GM19324 (cell line): ENCODE measurements at regions not wholly inside any gene's neighbourhood (a gene's known extent, or its start where the extent isn't known, plus 50 kb on each side); places are given as distances from the start of the nearest gene placed in this dataset.
"Not testable (repeated sequence)": the region's sequence is repeated elsewhere in the genome, so short reads cannot be mapped to it uniquely, and the experiment has no call there.

ENCODE experiments used
- ATAC-seq: cut with Tn5 transposase; IDR thresholded peaks from one replicate; pipeline ENCODE4 v1.9.1; 2021; ENCODE audit warnings: mild to moderate bottlenecking, moderate library complexity; ENCODE audit not compliant: unreplicated experiment, low FRiP score

DNA sequence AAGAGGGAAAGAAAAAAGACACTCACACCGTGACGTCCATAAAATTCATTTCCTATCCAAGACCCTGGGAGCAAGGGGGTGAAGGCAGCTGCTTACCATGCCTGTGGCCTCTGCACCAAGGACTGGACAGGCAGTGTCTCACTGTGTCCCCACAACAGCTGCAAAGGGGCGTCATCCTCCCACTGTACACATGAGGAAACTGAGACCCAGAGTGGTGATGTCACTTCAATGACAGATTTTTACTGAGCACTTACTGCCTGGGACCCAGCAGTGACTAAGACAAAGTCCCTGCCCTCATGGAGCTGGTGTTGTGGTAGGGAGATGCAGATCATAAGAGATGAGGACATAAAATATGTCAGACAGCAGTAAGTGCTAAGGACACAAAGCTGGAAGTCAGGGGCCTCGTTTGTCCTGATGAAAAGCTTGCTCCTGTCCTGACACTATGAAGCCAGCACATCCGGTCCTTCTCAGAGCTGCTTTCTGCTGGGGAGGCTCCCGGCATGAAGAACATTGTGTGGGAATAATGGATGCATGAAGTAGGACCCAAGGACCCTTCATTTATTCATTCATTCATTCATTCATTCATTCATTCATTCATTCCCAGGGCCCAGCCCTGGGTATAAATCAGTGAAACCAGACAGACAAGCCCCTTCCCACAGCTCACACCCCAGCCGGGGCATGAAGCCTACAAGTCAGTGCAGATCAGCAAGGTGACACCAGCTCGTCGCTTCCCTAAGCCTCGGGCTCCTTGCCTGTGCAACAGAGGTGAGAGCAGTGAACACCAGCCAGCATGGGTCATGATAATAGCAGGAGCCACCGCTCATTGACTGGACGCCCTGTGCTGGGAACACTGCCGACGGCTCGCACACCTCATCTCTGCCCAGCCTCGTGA is 473.7 kb downstream of the MATN1 start:
- ATAC-seq = no peak

DNA sequence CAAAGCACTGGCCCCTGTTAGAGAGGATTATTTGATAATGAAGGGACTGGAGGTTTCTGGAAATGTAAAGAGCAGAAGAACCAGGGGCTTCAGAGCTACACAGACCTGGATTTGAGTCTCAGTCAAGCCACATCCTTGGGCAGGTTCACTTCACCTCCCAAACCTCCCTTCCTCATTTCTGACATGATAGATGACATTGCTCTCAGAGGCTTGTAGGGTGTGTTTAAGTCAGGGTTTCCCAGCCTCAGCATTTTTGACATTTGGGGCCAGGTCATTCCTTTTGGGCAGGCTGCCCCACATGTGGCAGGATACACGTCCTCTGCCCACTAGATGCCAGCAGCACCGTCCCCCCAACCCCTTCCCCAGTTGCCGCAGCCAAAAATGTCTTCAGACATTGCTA is 474.6 kb downstream of the MATN1 start:
- ATAC-seq = no peak

DNA sequence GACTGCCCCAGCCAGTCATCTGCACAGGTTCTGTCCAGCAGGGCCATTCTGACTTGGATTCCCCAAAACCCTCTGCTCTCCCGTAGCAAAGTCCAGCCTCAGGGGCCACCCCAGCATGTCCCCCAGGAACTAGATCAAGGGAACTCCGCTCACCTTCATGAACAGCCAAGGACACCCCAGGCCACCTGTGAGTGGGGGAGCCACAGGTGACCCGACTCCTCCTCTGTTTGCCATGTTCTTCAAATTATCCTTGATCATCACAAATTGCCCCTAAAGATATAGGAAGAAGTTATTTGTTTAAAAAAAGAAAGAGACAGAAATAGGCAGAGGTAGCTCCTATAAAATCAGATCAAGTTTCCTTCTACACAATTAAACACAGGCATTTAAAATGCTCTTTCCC is 475.0 kb downstream of the MATN1 start:
- ATAC-seq = no peak

DNA sequence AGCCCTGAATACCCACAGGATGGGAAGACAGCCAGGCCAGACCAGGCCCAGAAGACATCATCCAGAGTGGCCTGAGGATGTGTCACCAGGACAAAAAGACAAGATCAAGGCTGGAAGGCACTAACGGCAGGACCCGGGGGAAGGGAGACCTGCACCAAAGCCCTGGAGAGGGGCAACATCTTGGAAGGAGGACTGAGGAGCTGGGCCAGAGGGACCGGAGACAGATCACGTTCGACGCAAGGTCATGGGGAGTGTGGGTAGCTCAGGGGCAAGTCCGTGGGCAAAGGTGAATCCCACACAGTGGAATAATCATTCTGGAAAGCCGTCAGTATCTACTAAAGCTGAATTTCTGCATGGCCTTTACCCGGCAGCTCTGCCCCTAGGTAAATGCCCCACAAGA is 478.6 kb downstream of the MATN1 start:
- ATAC-seq = no peak

GRCh38 chr1:30242722-30243457 is 480.5 kb downstream of the MATN1 start:
- no peak for ATAC-seq

DNA sequence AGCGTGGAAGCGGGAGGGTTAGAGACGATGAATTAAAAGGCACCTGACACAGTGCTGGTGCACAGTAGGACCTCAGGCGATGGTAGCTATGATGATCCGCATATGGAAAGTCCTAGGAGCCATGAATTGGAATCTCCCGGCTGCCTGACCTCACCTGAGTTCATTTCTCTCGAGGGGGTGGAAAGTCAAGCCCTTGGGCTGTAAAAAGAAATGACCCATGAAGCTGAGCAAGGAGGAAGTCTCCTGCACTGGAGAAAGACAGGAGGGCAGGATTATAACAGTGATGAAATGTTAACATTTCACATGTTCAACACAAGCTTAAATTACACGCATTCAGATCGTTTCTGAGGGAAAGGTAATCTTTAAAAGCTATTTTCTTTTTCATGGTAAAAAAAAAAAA is 481.2 kb downstream of the MATN1 start:
- no peak for ATAC-seq

DNA sequence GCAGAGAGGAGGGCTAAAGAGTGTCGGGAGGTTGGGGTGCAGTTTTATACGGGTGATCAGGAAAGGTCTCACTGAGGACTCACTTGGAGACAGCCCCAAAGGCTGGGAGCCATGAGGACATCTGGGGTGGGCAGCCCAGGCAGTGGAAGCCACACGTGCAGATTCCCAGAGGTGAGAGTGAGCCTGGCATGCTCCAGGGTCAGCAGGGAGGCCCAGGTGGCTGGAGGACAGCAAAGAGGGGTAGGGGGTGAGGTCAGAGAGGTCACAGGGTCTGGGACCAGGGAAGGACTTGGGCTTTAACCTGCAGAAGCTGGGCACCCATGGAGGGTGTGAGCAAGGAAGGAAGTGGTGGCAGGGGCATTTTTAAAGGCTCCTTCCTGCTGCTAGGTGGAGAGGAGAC is 481.7 kb downstream of the MATN1 start:
- ATAC-seq = no peak

DNA sequence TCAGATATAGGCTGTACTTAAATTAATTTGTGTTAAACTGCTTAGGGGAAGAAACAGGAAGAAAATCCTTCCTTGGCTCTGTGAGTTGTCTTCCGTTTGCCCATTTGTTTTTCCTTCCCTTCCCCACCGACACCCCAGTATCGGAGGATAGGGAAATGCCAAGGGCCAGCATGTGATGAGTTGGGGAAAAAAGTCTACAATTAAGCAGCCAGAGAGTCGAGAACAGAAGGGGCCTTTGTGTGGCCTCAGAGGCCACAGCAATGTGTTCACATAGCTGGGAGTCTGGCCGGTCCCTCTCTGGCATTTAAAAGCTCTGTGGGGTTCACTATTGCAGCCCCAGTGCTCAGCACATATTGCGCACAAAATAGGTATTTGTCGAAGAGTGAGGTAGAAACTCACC is 489.3 kb downstream of the MATN1 start:
- ATAC-seq = no peak

DNA sequence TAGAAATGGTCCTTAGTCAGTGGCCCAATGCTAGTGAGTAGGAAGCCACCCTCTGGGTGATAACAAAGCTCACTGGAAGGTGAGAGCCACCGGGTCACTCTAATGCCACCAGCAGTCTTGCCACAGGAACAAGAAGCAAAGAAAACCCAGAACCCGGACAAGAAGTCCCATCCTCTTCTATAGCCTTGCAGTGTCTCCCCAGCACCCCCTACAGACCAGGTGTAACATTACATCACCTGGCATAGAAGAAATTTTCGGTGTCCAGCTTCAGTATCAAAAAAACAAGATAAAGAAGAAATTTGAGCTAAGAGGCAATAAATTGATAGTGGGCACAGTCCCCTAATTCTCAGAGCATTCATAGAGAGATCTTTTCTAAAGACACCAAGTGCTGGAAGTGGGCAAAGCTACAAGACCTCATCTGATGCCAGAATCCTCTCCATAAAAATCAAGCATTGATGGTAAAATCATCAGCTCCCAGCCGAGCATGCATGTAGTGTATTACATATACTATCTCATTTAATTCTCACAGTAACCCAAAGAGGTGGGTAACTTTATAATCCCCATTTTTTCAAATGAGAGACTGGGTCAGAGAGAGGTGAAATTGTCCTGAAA is 491.0 kb downstream of the MATN1 start:
- no peak for ATAC-seq

DNA sequence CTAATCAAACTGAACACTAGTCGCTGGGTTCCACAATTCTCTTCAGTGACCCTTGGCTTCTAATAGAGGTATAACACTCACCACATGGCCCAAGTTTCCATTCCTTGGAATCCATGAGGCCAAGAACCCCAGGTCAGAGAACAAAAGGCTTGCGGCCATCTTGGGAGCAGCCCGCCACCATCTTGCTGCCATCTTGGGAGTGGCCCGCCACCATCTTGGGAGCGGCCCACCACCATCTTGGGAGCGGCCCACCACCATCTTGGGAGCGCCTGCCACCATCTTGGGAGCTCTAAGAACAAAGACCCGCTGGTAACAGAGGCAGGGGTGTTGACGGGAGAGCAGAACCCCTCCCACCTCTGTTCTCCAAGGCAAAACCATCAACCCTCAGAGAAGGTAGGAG is 493.4 kb downstream of the MATN1 start:
- ATAC-seq = no peak

DNA sequence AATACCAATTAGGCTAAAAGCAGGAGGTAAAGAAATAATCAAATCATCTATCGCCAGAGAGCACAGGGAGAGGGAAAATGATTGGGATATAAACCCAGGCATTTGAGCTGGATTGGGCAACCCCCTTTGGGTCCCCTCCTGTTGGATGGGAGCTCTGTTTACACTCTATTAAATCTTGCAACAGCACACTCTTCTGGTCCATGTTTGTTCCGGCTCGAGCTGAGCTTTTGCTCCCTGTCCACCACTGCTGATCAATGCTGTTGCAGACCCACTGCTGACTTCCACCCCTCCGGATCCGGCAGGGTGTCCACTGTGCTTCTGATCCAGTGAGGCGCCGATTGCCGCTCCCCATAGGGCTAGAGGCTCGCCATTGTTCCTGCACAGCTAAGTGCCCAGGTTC is 493.8 kb downstream of the MATN1 start:
- no peak for ATAC-seq

GRCh38 chr1:30226648-30227047 is 496.7 kb downstream of the MATN1 start:
- ATAC-seq = no peak

DNA sequence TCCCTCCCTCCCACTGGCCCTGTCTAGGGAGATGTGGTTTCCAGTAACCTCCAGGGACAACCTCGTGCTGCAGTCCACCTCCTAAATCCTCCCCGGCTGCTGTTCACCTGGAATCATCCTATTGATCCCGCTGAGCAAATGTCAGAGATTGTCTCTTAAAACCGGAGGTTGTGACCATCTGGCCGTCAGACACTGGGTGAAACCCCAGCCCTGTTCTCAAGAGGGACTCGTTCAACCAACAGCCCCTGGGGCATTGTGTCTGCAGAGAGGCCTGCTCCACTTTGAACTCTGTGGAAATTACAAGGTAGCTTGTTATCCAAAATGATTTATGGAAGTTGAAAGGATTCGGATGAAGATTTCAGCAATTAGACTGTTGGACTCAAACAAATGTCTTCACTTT is 498.0 kb downstream of the MATN1 start:
- no peak for ATAC-seq

- no peak for ATAC-seq
These were observed 503.7 kb downstream of the MATN1 start for GRCh38 chr1:30219675-30220074.

GRCh38 chr1:30218438-30218837 is 504.9 kb downstream of the MATN1 start:
- no peak for ATAC-seq

DNA sequence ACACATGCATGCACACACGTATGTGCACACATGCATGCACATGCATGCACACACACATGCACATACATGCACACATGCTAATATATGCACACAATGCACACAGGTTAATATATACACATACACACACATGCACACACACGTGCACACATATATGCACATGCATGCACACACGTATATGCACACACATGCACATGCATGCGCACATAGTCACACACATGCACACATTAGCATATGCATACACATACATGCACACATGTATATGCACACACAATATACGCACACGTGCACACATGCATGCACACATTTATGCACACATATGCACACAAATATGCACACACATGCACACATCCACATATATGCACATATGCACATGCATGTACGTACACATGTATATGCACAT is 506.8 kb downstream of the MATN1 start:
- ATAC-seq = no peak

DNA sequence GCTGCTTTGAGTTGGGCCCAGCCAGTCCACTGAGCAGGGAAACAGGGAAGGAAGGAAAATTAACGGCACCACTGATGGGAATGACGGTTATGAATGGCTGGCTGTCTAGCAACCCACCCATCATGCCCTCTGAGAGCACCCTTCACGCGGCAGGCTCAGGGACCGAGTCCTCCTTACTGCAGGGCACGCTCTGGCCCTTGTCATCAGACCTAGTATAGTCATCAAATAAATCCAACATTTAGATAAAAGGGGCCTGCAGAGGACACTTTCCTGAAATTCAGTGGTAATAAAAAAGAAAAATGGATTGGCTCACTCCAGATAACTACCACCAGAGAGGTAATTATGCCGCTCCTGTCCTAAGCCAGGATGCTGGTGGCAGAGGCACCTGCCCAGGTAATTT is 509.4 kb downstream of the MATN1 start:
- ATAC-seq = no peak

GRCh38 chr1:30207962-30208361 is 515.4 kb downstream of the MATN1 start:
- ATAC-seq = not testable (repeated sequence)

DNA sequence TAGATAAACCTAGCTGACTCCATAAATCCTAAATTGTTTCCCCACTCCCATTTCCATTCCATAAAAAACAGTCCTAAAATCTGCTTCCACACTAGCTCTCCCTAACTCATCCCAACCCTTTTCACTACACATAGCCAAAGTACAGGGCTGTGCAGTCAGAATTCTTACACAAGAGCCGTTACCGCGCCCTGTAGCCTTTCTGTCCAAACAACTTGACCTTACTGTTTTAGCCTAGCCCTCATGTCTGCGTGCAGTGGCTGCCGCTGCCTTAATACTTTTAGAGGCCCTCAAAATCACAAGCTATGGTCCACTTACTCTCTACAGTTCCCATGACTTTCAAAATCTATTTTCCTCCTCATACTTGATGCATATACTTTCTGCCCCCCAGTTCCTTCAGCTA is 516.8 kb downstream of the MATN1 start:
- ATAC-seq = not testable (repeated sequence)

DNA sequence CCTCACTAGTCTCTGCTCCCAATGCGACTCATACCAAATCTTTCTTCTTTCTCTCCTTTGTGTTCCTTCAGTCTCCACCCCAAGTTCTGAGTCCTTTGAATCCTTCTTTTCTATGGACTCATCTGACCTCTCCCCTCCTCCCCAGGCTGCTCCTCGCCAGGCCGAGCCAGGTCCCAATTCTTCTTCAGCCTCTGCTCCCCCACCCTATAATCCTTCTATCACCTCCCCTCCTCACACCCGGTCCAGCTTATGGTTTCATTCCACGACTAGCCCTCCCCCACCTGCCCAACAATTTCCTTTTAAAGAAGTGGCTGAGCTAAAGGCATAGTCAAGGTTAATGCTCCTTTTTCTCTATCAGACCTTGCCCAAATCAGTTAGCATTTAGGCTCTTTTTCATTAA is 518.5 kb downstream of the MATN1 start:
- not testable (repeated sequence) for ATAC-seq

DNA sequence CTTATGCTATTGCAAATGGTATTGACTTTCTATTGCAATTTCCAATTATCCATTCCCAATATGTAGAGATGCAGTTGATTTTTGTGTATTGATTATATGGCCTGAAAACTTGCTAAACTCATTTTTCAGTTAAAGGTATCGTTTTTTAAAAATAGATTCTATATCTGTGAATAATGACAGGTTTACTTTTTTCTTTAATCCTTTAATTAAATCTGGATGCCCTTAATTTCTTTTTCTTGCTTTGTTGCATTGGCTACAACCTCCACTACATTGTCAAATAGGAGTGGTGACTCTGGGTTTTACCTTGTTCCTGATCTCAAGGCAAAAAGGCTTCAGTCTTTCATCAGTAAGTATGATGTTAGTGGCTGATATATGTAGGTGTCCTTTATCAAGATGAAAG is 522.4 kb downstream of the MATN1 start:
- ATAC-seq = no peak
